K562 (cell line): ENCODE measurements at regions not wholly inside any gene's neighbourhood (a gene's known extent, or its start where the extent isn't known, plus 50 kb on each side); places are given as distances from the start of the nearest gene placed in this dataset.

ENCODE experiments used
- ATAC-seq: fragments of 200-7000 bp; cut with Tn5 transposase; 3 replicates; pipeline ENCODE4 v1.9.1; 2020; ENCODE audit warnings: moderate library complexity
- BruUV-seq: library from RNA; stranded (reverse); fragments of 400-500 nt; replicated peaks from 2 replicates; lab custom pipeline; 2021; lab: Mats Ljungman, UMichigan
- CTCF ChIA-PET: fragments of 300-600 bp; formaldehyde crosslinking; extraction: SDS; loops from one replicate; lab custom pipeline; 2021; ENCODE audit warnings: low intra/inter-chr PET ratio; lab: Yijun Ruan, JAX
- POLR2A ChIA-PET: fragments of 300-600, 350-650 bp; sonication (Branson Sonifier 250); formaldehyde crosslinking; extraction: SDS; loops from one replicate; lab custom pipeline; 2021; ENCODE audit warnings: antibody characterized with exemption, inconsistent platforms; lab: Yijun Ruan, JAX
- DNase-seq, 4 experiments: peaks; one replicate each; pipeline versions ENCODE4 v3.0.0 to v3.0.0-alpha.2; 2011 to 2018; ENCODE audit warnings: low spot score in 3 of 4, mixed read lengths in 3 of 4; ENCODE audit errors: extremely low read depth in 1 of 4
- FAIRE-seq: peaks from 2 replicates; lab custom pipeline; 2011; peaks lifted over from hg19 to GRCh38; lab: Jason Lieb, UNC
- H2AFZ ChIP-seq: 2 replicates; pipeline ENCODE4 v1.6.0; 2011; ENCODE audit warnings: low read depth, low read length, control low read depth, inconsistent platforms
- H3K27ac ChIP-seq: fragments of 200-600 bp; 3 replicates; pipeline ENCODE4 v1.8.0; 2011; ENCODE audit warnings: low read depth, mild to moderate bottlenecking, control low read depth, inconsistent platforms, low read length, moderate library complexity, mixed read lengths; ENCODE audit errors: extremely low read depth
- H3K27me3 ChIP-seq, 2 experiments: fragments of 300-600 bp in 1 of 2; 2 replicates in 1 of 2; 3 replicates in 1 of 2; pipeline versions ENCODE4 v1.6.0 to v1.8.0; 2011; ENCODE audit warnings: inconsistent platforms in 2 of 2, low read length in 2 of 2, mild to moderate bottlenecking in 1 of 2, mixed read lengths in 1 of 2, moderate library complexity in 1 of 2; ENCODE audit not compliant: control insufficient read depth in 2 of 2, insufficient read depth in 2 of 2
- H3K36me3 ChIP-seq: fragments of 300-600 bp; 3 replicates; pipeline ENCODE4 v1.8.0; 2011; ENCODE audit warnings: mild to moderate bottlenecking, low read length, inconsistent platforms; ENCODE audit not compliant: control insufficient read depth, insufficient read depth
- H3K4me1 ChIP-seq, 2 experiments: fragments of 200-600 bp in 1 of 2; replicated peaks in 1 of 2; 2 replicates in 1 of 2; 3 replicates in 1 of 2; pipeline versions ENCODE4 v1.5.1 to v1.8.0; 2011; ENCODE audit warnings: inconsistent platforms in 2 of 2, low read length in 2 of 2, mild to moderate bottlenecking in 1 of 2, mixed read lengths in 1 of 2, moderate library complexity in 1 of 2; ENCODE audit not compliant: control insufficient read depth in 2 of 2, insufficient read depth in 2 of 2
- H3K4me2 ChIP-seq: 2 replicates; pipeline ENCODE4 v1.6.1; 2011; ENCODE audit warnings: low read length, control low read depth, inconsistent platforms, mixed read lengths; ENCODE audit not compliant: insufficient read depth
- H3K4me3 ChIP-seq: fragments of 200-600 bp; sonication (generic), shearing (Covaris generic); 2 replicates; pipeline ENCODE4 v1.5.1; 2016; ENCODE audit warnings: control low read depth, inconsistent platforms
- H3K79me2 ChIP-seq: fragments of 200-600 bp; 3 replicates; pipeline ENCODE4 v1.8.0; 2011; ENCODE audit warnings: low read length, inconsistent platforms; ENCODE audit not compliant: control insufficient read depth, insufficient read depth
- H3K9ac ChIP-seq, 2 experiments: 2 replicates each; pipeline versions ENCODE4 v1.6.0 to v1.6.1; 2011; ENCODE audit warnings: low read depth in 2 of 2, low read length in 2 of 2, control low read depth in 1 of 2, inconsistent platforms in 1 of 2, mild to moderate bottlenecking in 1 of 2, mixed read lengths in 1 of 2; ENCODE audit not compliant: insufficient read depth in 1 of 2
- H3K9me1 ChIP-seq: one replicate; pipeline ENCODE4 v1.6.0; 2011; ENCODE audit warnings: inconsistent platforms, mild to moderate bottlenecking, low read length, moderate library complexity; ENCODE audit not compliant: control insufficient read depth, insufficient read depth
- H3K9me3 ChIP-seq: replicated peaks from 2 replicates; pipeline ENCODE4 v1.5.1; 2011; ENCODE audit warnings: low read depth, low read length, inconsistent platforms; ENCODE audit not compliant: control insufficient read depth, insufficient read depth
- H4K20me1 ChIP-seq: replicated peaks from 2 replicates; pipeline ENCODE4 v1.6.1; 2011; ENCODE audit warnings: low read length, inconsistent platforms, mixed read lengths; ENCODE audit not compliant: control insufficient read depth, insufficient read depth
- ARNT ChIP-seq, 2 experiments: fragments of 450-650 bp; IDR thresholded peaks; 2 replicates each; pipeline ENCODE4 v1.6.1; 2016; ENCODE audit warnings: mild to moderate bottlenecking in 1 of 2
- BHLHE40 ChIP-seq: IDR thresholded peaks from 2 replicates; pipeline ENCODE4 v1.6.1; 2011; ENCODE audit warnings: low read length, improper control_type of control experiment
- BRCA1 ChIP-seq, 2 experiments: fragments of 450-650 bp in 1 of 2; sonication (generic) in 1 of 2; formaldehyde crosslinking in 1 of 2; IDR thresholded peaks; 2 replicates each; pipeline versions ENCODE4 v1.5.0 to v1.6.1; 2017 to 2020; ENCODE audit warnings: mild to moderate bottlenecking in 1 of 2, missing genetic modification reagents in 1 of 2
- CGGBP1 ChIP-seq: fragments of 250-450 bp; sonication (Bioruptor Pico); IDR thresholded peaks from 2 replicates; pipeline ENCODE4 v1.9.0; 2021; ENCODE audit warnings: mild to moderate bottlenecking
- ELF1 ChIP-seq: fragments of 200-800 bp; sonication (Bioruptor generic); IDR thresholded peaks from 2 replicates; pipeline ENCODE4 v1.6.1; 2016; ENCODE audit warnings: missing genetic modification characterization, missing compliant biosample characterization
- ELF4 ChIP-seq: fragments of 450-650 bp; formaldehyde crosslinking; IDR thresholded peaks from 2 replicates; pipeline ENCODE4 v1.4.0; 2022; ENCODE audit warnings: missing genetic modification characterization
- HDGF ChIP-seq: fragments of 450-650 bp; IDR thresholded peaks from 2 replicates; pipeline ENCODE4 v1.6.1; 2016
- LCOR ChIP-seq: sonication (generic); formaldehyde crosslinking; IDR thresholded peaks from 2 replicates; pipeline ENCODE4 v1.8.0; 2022; ENCODE audit warnings: mild to moderate bottlenecking, missing genetic modification reagents
- MEIS2 ChIP-seq: fragments of 450-650 bp; IDR thresholded peaks from 2 replicates; pipeline ENCODE4 v1.6.1; 2014; ENCODE audit warnings: mild to moderate bottlenecking; ENCODE audit not compliant: partially characterized antibody
- PHF20 ChIP-seq: fragments of 450-650 bp; IDR thresholded peaks from 2 replicates; pipeline ENCODE4 v1.6.1; 2018; ENCODE audit not compliant: partially characterized antibody
- PHF8 ChIP-seq: fragments of 200-600 bp; sonication (generic); IDR thresholded peaks from 2 replicates; pipeline ENCODE4 v1.6.1; 2012; ENCODE audit warnings: mixed run types, mild to moderate bottlenecking, inconsistent platforms, low read length, moderate library complexity, borderline replicate concordance
- SETDB1 ChIP-seq: IDR thresholded peaks from one replicate; pipeline ENCODE4 v1.6.1; 2012; ENCODE audit warnings: low read length, control low read depth, inconsistent platforms
- SUPT5H ChIP-seq: fragments of 450-650 bp; IDR thresholded peaks from 2 replicates; pipeline ENCODE4 v1.6.1; 2016
- THRB ChIP-seq: fragments of 450-650 bp; formaldehyde crosslinking; conservative IDR thresholded peaks from 2 replicates; pipeline ENCODE4 v1.4.0; 2022; ENCODE audit warnings: mild to moderate bottlenecking, missing genetic modification characterization
- YY1 ChIP-seq, 3 experiments: IDR thresholded peaks; 2 replicates each; pipeline ENCODE4 v1.6.1; 2011; ENCODE audit warnings: low read length in 2 of 3, mild to moderate bottlenecking in 2 of 3, moderate library complexity in 2 of 3, borderline replicate concordance in 1 of 3, control low read depth in 1 of 3, low read depth in 1 of 3; ENCODE audit not compliant: insufficient read depth in 3 of 3, insufficient replicate concordance in 2 of 3, control insufficient read depth in 1 of 3, insufficient read length in 1 of 3; ENCODE audit errors: extremely low read depth in 1 of 3
- ZBTB34 ChIP-seq: fragments of 250-450 bp; sonication (Bioruptor Pico); IDR thresholded peaks from 2 replicates; pipeline ENCODE4 v1.8.0; 2021; ENCODE audit warnings: mild to moderate bottlenecking, moderate library complexity
- ZNF561 ChIP-seq: fragments of 450-650 bp; formaldehyde crosslinking; conservative IDR thresholded peaks from 2 replicates; pipeline ENCODE4 v1.4.0; 2020; ENCODE audit warnings: mild to moderate bottlenecking, moderate library complexity
- WGBS: fragments of 100-300 bp; shearing (Covaris generic); methylation state at CpG from one replicate; pipeline ENCODE4 v1.1.6; 2016; ENCODE audit warnings: low coverage, mixed read lengths; ENCODE audit not compliant: insufficient coverage; ENCODE audit errors: missing lambda C conversion rate; 5-methylcytosine and 5-hydroxymethylcytosine counted together
- in situ Hi-C: fragments of 300-500 bp; cut with MboI; formaldehyde crosslinking; loops from 4 replicates; pipeline ENCODE4 v1.15.0; 2018; ENCODE audit warnings: inconsistent platforms, mixed read lengths
- intact Hi-C: fragments of 100-400 bp; cut with micrococcal nuclease; formaldehyde crosslinking; loops from 2 replicates; pipeline ENCODE4 v1.14.2; 2022
- TF ChIP-seq, protein P1 (sequence below): sonication (generic); formaldehyde crosslinking; IDR thresholded peaks from 2 replicates; pipeline ENCODE4 v1.8.0; 2022; ENCODE audit warnings: mild to moderate bottlenecking, missing genetic modification reagents
- TF ChIP-seq, protein P2 (sequence below): sonication (generic); formaldehyde crosslinking; IDR thresholded peaks from 2 replicates; pipeline ENCODE4 v1.8.1; 2022; ENCODE audit warnings: missing genetic modification reagents

GRCh38 chr13:63586467-63586866 lies 2170.8 kb upstream of the PCDH20 start:
- FAIRE-seq (no peak), DNase-seq (no peak), ATAC-seq (no peak)
- H3K4me3 ChIP-seq: no peak overlapping the region
- no TSS peak for BruUV-seq
- H3K9ac ChIP-seq: no peak overlapping the region
- WGBS: 0% methylated on average over 5 of the region's 7 CpGs
- H2AFZ ChIP-seq: no peak overlapping the region
- H3K9me1 ChIP-seq: no peaks in the 10 kb centered on the region
- ChIA-PET POLR2A (interaction anchor here (0.8 kb wide), 1 partner anchor 9 kb away, joined by 3 read pairs; no protein-coding TSS in a partner anchor), CTCF (no interaction called here)
- no peaks in the 10 kb centered on the region for H3K9me3 ChIP-seq
- H3K79me2 ChIP-seq: no peaks in the 10 kb centered on the region
- in situ Hi-C loops: no loop called here
- no peak overlapping the region for H3K4me2 ChIP-seq
- H3K27me3 ChIP-seq: no peaks in the 10 kb centered on the region
- no peaks in the 10 kb centered on the region for H3K4me1 ChIP-seq
- H3K27ac ChIP-seq: no peak overlapping the region
- H4K20me1 ChIP-seq: no peaks in the 10 kb centered on the region
- H3K36me3 ChIP-seq: no peaks in the 10 kb centered on the region
- intact Hi-C loops: no loop called here
- no peak for TF ChIP-seq MEIS2
- TF ChIP-seq HDGF: no peak
- TF ChIP-seq THRB: no peak
- TF ChIP-seq SUPT5H: no peak
- TF ChIP-seq, protein P1, sequence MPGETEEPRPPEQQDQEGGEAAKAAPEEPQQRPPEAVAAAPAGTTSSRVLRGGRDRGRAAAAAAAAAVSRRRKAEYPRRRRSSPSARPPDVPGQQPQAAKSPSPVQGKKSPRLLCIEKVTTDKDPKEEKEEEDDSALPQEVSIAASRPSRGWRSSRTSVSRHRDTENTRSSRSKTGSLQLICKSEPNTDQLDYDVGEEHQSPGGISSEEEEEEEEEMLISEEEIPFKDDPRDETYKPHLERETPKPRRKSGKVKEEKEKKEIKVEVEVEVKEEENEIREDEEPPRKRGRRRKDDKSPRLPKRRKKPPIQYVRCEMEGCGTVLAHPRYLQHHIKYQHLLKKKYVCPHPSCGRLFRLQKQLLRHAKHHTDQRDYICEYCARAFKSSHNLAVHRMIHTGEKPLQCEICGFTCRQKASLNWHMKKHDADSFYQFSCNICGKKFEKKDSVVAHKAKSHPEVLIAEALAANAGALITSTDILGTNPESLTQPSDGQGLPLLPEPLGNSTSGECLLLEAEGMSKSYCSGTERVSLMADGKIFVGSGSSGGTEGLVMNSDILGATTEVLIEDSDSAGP (CRISPR knock-in tag): no peak
- TF ChIP-seq BHLHE40: no peak
- TF ChIP-seq LCOR (CRISPR knock-in tag): no peak
- no peak for TF ChIP-seq ZBTB34 (CRISPR knock-in tag)
- no peak for TF ChIP-seq ARNT (IDR thresholded peaks at IDR 0.05)
- no peak for TF ChIP-seq SETDB1
- TF ChIP-seq ELF4: no peak
- TF ChIP-seq, protein P2, sequence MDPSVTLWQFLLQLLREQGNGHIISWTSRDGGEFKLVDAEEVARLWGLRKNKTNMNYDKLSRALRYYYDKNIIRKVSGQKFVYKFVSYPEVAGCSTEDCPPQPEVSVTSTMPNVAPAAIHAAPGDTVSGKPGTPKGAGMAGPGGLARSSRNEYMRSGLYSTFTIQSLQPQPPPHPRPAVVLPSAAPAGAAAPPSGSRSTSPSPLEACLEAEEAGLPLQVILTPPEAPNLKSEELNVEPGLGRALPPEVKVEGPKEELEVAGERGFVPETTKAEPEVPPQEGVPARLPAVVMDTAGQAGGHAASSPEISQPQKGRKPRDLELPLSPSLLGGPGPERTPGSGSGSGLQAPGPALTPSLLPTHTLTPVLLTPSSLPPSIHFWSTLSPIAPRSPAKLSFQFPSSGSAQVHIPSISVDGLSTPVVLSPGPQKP (CRISPR knock-in tag): no peak
- no peak for TF ChIP-seq ELF1 (tag)
- TF ChIP-seq ZNF561: no peak
- no peak for TF ChIP-seq PHF20
- TF ChIP-seq YY1 (IDR thresholded peaks at IDR 0.05; ENCODE audit: borderline replicate concordance in 1 of 3, control insufficient read depth in 1 of 3, extremely low read depth in 1 of 3, insufficient read depth in 3 of 3, insufficient read length in 1 of 3, insufficient replicate concordance in 2 of 3, low read depth in 1 of 3, low read length in 2 of 3): no peak
- no peak for TF ChIP-seq BRCA1 (IDR thresholded peaks at IDR 0.05)
- TF ChIP-seq BRCA1 (CRISPR knock-in tag; IDR thresholded peaks at IDR 0.05): no peak
- no peak for TF ChIP-seq PHF8
- no peak for TF ChIP-seq CGGBP1 (CRISPR knock-in tag)
